GM18870 (cell line): ENCODE measurements at regions not wholly inside any gene's neighbourhood (a gene's known extent, or its start where the extent isn't known, plus 50 kb on each side); places are given as distances from the start of the nearest gene placed in this dataset.

Experiments
- ATAC-seq: cut with Tn5 transposase; IDR thresholded peaks from one replicate; pipeline ENCODE4 v1.9.1; 2021; ENCODE audit warnings: moderate library complexity; ENCODE audit not compliant: unreplicated experiment

DNA sequence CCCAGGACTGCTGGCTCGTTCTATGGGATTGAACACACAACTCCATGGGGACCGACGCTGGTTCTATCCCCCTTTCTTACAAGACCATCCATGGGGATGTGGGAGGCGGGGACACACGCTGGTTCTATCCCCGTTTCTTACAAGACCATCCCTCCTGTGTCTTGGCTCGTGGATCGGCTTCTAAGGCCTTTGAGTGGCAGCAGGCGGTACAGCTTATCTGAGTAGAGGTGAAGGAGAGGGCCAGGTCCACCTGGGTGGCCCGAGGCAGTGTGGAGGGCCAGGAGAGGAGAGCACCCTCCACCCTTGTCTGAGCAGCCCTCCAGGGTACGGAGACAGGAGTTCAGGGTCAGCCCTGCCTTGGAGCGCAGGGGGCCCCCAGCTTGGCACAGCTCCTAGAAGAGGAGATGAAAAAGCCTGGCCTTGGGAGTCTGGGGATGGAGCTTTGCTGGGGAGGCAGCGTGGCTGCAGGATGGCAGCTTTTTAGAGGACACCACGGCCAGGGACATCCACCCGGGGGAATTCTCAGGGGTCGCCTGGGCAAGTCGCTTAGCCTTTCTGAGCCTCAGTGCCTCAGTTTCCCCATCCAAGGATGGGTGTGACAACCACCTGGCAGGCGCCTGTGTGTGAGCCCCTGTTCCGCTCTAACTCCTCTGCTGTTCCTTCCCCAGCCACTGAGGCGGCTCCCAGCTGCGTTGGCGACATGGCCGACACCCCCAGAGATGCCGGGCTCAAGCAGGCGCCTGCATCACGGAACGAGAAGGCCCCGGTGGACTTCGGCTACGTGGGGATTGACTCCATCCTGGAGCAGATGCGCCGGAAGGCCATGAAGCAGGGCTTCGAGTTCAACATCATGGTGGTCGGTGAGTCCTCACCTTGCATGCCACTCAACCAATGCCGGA lies 341.0 kb downstream of the SEC14L1 start:
- ATAC-seq: no peak

DNA sequence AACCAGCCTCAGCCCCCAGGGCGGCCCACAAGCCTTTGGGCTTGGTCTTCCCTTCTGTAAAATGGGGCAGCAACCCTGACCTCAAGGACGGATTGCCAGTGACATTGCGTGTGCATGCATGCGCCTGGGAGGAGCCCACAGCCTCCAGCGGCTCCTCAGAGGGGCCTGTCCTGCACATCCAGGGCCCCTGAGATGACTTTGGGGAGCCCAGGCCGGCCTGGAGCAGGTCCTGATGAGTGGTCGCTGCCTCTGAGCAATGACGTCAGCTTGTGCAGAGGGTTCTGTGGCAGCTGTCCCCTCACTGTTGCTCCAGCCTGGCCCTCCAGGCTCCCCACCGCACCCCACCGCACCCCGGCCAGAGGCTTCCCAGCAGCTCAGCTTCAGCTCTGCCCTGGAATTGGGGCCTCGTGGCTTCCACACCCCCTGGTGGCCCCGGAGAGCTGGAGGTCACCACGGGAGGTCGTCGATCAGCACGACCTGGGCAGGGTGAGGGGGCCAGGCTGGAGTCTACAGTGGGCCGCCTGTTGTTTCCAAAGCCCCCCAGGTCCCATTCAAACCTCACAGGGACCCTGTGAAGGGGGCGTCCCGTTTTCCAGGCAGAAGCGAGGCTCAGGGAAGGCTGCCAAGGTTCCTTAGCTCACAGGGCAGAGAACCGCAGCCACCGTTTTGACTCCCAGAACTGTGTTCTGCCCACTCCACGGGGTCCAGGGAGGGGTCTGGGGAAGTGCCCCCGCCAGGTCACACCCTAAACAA lies 341.8 kb downstream of the SEC14L1 start:
- no peak for ATAC-seq

DNA sequence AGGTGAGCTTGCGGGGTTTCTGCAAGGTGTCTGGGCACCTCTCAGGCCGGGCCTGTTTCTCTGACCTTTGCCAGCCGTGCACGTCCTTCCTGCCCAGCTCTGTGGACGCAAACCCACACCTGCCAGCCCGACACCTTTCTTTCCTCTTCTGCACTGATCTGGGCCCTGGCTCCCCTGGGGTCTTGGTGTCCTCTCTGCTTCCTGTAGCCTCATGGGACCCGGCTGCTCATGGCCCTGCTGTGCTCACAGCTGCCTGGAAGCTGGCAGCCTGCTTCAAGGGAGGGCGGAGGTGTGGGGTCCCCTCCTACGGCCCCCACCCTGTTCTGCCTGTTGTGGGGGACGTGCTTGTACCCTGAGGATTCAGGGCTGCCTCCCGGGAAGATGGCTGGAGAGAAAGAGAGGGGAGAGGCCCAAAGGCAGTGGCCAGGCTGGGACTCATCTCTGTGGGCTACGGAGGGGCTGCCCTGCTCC lies 342.4 kb downstream of the SEC14L1 start:
- no peak for ATAC-seq

DNA sequence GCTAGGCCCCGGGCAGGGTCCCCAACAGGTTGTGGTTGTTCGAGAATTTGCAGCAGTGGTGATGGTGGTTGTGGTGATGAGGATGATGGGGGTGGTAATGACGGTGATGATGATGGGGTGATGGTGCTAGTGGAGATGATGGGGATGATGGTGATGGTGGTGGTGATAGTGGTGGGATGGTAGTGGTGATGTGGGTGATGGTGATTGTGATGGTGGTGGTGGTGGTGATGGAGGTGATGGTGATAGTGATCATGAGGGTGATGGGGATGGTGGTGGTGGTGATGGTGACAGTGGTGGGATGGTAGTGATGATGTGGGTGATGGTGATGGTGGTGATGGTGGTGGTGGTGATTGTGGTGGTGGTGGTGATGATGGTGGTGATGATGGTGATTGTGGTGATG lies 343.3 kb downstream of the SEC14L1 start:
- ATAC-seq: no peak

DNA sequence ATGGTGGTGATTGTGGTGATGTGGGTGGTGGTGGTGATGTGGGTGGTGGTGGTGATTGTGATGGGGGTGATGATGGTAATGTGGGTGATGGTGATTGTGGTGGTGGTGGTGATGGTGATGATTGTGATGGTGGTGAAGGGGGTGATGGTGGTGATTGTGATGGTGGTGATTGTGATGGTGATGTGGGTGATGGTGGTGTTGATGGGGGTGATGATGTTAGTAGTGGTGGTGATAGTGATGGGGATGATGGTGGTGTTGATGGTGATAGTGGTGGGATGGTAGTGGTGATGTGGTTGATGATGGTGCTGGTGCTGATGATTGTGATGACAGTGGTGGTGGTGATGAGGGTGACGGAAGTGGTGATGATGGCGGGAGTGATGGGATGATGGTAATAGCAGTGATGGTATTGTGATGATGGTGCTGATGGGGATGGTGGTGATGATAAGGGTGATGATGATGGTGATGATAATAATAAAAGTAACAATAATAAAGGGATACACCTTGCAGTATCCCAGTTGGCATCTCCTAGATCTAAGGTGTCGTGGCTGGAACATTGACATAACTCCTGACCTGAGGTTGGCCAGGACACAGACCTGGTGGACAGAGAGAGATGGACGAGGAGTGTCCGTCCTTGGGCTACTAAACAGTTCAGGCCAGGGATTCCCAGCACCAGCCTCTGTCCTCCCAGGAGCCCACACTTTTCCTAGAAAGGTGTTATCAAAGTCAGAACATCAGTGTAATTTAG lies 344.5 kb downstream of the SEC14L1 start:
- no peak for ATAC-seq

DNA sequence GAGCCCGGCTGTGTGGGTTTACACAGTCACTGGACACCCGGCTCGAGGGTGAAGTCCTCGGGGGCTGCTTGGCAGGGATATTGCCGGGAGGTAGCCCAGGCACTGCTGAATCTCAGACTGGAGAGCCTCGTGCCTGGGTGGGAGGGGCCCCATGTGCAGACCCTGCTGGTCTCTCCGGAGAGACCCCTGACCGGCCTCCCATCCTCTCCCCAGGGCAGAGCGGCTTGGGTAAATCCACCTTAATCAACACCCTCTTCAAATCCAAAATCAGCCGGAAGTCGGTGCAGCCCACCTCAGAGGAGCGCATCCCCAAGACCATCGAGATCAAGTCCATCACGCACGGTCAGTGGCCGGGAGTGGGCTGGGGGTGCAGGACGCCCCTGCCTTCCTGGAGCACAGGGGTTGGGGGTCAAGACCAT lies 346.5 kb downstream of the SEC14L1 start:
- no peak for ATAC-seq

DNA sequence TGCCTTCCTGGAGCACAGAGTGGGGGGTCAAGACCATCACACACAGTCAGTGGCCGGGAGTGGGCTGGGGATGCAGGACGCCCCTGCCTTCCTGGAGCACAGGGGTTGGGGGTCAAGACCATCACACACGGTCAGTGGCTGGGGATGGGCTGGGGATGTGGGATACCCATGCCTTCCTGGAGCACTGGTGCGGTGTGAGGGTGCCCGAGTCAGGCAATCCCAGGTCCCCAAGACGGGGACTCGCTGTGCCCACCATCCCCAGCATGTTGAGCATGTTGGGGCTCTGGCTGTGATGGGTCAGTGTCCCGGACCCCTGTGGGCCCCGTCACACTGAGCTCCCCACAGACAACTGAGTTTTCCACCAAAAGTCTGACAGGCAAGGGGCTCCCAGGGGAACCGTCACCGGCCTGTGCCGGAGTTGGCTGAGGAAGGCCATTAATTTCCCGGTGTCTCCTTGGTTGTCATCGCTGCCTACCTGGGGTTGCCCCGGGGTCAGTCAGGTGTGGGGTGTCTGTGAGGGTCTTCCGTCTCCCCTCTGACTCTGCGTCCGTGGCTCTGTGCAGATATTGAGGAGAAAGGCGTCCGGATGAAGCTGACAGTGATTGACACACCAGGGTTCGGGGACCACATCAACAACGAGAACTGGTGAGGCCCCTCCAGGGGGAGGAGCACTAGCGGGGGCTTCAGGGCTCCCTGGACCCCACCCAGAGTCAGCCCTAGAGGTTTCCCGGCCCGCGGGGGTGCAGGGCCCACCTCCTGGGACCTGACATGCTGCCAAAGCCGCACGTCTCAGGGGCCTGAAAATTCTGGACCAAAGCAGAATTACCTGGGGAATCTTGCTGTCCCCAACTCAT lies 347.1 kb downstream of the SEC14L1 start:
- ATAC-seq: no peak

DNA sequence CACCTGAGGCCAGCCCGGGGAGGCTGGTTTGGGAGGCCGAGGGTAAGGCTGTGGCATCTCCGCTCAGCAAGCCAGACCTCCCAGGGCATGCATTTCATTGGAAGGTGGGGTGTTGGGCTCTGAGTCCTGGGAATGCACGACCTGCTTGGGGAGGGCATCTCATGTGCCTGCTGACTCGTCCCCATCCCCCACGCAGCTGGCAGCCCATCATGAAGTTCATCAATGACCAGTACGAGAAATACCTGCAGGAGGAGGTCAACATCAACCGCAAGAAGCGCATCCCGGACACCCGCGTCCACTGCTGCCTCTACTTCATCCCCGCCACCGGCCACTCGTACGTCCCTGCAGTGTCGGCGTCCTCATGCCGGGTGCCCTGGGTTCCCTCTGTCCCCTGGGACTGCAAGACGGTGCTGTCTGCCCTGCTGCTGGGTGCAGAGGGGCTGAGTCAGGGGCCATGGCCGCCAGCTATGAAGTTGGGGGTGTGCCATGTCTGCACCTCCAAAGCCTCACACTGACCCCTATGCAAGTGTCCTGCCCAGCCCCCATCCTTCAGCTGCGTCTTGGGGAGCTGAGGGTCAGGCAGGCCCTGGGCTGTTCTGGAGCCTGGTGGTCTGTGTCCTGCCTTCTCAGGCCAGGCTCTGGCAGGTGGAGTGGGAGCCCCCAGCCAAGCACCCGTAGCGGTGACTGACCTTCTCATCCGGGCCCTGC lies 347.9 kb downstream of the SEC14L1 start:
- ATAC-seq: no peak

DNA sequence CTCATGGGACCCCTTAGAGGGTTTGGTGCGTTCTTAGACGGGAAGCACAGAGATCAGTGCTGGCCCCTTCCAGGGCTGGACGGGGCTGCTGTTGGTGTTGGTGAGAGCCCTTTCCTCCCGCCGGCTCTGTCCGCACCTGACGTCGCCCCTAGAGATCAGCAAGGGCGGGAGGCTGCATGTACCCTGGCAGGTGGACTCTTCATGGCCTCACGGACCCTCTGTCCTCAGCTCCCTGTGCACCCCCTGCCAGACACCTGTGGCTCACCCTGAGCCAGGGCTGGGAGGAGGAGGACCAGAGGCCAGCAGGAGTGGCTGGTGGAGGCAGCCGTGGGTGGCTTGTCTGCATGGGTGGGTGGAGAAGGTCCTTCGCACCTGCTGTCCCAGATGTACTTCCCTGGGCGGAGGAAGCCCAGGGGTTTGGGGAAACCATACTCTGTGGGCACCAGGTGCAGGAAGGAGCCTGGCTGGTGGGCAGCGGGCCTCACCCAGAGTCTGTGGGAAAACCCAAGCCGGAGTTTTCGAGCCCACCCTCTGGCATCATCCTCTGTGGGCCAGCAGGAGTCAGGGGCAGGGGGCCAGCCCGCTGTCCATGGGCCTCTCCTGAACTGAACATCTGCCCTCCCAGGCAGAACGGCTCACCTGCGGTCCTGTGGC lies 348.6 kb downstream of the SEC14L1 start:
- ATAC-seq: no peak

DNA sequence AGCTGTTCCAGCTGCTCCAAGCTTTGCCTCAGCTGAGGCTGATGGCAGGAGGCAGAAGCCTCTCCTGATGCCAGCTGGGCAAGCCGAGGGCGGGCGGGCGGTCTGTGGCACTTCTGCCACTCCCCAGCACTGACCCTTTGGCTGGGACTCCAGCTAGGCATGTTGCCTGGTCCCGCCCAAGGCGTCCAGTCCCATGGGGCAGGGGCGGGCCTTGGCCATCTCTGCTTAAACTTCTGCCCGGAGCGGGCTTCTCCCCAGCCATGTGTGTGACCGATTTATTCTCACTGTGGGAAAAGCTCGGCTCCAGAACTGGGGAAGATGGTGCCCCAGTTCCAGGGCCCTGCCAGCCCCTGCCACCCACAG lies 349.1 kb downstream of the SEC14L1 start:
- no peak for ATAC-seq

DNA sequence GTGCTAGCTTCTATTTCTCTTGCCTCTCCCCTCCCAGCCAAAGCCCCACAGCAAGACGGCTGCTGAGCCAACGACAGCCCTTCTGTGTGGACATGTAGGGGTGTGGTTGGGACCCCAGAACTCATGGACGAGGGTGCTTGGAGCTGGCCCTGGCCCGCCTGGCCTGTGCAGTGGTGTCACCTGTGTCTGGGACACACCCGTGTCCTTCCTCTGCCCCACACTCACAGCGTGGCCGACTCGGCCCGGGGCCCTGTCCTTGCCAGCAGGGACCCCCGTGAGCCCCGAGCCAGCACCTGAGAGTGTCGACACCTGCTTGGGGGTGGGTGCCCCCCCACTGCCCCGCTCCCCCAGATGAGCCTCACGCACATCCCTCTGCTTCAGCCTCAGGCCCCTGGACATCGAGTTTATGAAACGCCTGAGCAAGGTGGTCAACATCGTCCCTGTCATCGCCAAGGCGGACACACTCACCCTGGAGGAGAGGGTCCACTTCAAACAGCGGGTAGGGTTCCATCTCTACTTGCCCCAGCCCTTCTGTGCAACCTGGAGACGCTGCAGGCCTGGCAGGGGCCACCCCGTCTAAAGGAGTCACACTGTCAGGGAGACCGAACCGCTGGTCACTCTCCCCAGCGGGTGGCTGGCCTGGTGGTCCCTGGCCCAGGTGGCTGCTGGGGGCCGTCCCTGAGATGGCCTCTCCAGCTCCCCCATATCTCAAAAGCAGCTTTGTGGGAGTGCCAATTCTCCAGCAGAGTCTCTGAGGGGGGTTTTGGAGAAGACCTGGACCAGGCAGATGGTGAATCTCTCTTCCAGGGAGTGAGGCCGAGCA lies 349.8 kb downstream of the SEC14L1 start:
- no peak for ATAC-seq

DNA sequence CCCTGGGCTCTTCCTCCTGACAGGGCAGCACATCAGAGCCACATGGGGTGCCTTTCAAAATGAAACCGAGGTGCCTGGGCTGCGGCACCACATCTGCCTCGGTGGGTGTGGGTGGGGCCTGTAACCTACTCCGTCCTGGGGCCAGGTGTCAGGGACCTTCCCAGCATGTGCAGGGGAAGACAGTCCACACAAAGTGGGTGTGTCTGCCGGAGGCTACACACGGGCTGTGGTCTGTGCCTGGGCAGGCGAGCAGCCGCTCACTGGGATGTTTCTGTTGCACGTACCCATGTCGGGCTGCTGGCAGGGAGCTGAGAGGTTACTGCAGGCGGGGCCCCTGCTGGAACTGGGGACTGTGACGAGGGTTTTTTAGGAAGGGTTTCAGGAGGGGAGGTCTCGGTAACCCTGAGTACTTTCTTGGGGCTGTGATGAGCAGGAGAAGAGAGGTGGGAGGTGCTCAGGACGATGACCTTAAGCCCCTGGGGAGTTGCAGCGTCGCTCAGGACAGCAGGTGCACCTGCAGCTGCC lies 351.2 kb downstream of the SEC14L1 start:
- ATAC-seq: peak; percentile 47

DNA sequence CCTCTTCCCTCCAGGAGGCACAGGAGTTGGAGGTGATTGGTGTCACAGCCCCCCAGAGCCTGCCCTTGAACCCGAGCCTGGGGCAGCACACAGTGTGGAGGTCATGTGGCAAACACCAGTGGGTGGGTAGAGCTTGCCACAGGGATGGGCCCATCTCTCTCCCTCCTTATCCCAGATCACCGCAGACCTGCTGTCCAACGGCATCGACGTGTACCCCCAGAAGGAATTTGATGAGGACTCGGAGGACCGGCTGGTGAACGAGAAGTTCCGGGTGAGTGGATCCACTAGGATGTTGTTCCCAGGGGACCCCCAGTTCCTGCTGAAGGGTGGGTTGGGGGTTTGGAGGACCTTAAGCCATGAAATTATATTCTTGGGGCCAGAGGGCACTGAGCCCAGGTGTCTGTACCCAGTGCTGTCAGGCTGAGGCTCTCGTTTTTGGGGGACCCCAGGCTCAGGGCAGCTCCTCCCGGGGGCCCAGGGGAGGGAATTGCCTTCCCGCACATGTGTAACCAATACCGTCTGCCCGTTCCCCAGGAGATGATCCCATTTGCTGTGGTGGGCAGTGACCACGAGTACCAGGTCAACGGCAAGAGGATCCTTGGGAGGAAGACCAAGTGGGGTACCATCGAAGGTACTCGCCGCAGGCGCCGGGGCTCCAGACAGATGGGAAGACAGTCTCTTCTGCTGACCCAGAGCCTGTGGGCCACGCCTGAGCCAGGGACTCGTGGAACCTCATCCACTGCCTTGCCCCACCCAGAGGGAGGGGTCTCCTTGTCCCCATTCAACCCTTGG lies 351.9 kb downstream of the SEC14L1 start:
- ATAC-seq: no peak

DNA sequence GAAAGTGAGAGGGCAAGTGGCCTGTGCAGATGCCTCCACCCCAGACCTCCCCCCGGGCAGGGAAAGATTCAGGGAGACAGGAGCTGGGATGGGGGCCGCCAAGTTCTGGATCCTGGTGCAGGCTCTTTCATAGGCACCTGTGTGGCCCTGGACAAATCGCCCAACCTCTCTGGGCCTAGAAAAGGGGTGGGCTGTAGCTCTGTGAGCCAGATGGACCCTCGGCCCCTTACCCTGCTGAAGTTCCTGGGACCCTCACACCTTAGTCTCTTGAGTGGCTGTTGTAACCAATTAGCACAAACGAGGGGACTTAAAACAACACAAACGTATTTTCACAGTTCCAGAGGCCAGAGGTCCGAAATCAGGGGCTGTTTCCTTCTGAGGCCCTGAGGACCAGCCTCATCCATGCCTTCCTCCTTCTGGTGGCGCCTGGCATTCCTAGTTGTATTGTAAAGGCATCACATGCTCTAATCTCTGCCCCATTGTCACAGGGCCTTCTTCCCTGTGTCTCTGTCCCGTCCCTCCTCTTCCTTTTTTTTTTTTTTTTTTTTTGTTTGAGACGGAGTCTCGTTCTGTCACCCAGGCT lies 352.6 kb downstream of the SEC14L1 start:
- no peak for ATAC-seq

DNA sequence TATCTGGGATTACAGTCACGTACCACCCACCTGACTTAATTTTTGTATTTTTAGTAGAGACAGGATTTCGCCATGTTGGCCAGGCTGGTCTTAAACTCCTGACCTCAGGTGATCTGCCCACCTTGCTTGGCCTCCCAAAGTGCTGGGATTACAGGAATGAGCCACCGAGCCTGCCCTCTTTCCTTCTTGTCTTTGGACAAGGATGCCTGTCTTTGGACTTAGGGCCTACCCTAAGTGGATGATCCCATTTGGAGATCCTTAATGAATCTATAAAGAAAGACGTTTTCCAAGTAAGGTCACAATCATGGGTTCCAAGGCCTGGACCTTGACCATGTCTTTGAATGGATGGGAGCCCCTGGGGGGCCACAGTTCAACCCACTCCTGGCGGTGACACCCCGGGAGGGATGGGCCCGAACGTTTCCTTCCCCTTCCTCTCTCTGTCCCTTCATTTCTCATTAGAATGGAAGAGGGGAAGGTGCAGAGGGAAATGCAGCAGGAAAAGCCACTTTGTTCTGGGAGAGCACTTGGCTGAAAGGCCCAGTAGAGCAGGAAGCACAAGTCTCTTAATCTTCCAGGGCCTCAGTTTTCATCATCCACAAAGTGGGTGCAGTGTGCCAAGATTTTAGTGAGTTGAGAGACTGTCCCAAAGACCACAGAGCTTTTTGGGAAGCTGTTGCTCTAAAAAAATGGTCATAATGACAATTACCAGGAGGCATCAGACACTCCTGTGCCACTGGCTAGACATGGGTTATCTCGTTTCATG lies 353.3 kb downstream of the SEC14L1 start:
- no peak for ATAC-seq

DNA sequence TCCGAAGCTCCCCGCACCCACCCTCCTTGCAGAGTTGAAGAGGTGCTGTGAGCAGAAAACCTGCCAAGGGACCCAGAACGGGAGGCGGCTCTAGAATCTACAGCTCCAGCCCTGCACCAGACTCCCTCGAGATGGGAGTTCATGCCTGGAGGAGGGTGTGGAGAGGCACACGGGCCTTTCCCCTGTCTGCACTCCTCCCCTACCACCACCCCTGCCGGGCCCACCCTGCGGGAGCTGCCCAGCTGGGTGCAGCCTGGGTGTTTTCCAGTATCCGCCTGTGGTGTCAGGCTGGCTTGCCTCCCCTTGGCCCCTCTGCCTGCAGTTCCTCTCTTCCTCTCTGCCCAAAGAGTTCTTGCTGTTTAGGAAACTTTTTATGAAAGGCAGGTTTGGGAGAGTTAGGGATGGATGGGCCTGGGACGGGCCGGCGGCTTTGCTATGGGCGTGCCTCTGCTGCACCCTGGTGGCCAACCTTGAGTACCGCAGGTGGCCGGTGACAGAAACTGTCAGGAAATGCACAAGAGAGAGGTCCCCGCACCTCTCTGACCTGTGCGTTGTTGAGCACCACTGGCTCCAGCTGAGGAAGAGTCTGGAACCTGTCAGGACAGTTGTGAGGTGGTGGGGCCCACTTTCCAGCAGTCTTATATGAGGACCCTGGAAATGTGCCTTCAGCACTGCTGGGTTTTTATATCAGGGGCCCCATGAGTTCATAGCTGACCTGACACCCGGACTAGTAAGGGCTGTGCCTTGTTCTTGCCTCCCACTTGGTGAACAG lies 354.1 kb downstream of the SEC14L1 start:
- no peak for ATAC-seq
